Stomach (tissue), 8 donors: ENCODE measurements at regions not wholly inside any gene's neighbourhood (a gene's known extent, or its start where the extent isn't known, plus 50 kb on each side); places are given as distances from the start of the nearest gene placed in this dataset.

Experiments used
- DNase-seq, 2 donors: peaks; one replicate each; pipeline versions ENCODE4 v3.0.0 to v3.0.0-alpha.2; 2013 to 2019
- H3K27ac ChIP-seq, 5 donors: fragments of 200-600 bp in 4 of 5; sonication (generic) in 4 of 5; one replicate each; pipeline ENCODE4 v1.5.1; 2013 to 2019; ENCODE audit warnings: mild to moderate bottlenecking in 1 of 5, moderate library complexity in 1 of 5
- H3K27me3 ChIP-seq, 3 donors: fragments of 200-600 bp; sonication (generic); one replicate each; pipeline ENCODE4 v1.5.1; 2017 to 2019; ENCODE audit warnings: mixed run types in 1 of 3
- H3K36me3 ChIP-seq, 4 donors: fragments of 200-600 bp; sonication (generic); 1 replicate in 3 of 4; 2 replicates in 1 of 4; pipeline ENCODE4 v1.5.1; 2016 to 2019
- H3K4me1 ChIP-seq, 4 donors: fragments of 200-600 bp; sonication (generic); one replicate each; pipeline ENCODE4 v1.5.1; 2016 to 2019
- H3K4me3 ChIP-seq, 4 donors: fragments of 200-600 bp; sonication (generic) in 3 of 4; one replicate each; pipeline ENCODE4 v1.5.1; 2016 to 2019; ENCODE audit warnings: mild to moderate bottlenecking in 1 of 4
- H3K9me3 ChIP-seq, 4 donors: fragments of 200-600 bp; sonication (generic); one replicate each; pipeline ENCODE4 v1.5.1; 2016 to 2019
- CTCF ChIP-seq, 7 experiments: fragments of 450-650 bp in 4 of 7; fragments of 200-600 bp in 3 of 7; sonication (generic) in 3 of 7; IDR thresholded peaks; one replicate each; pipeline ENCODE4 v1.5.1; 2016 to 2019; ENCODE audit warnings: antibody characterized with exemption in 7 of 7, control low read depth in 2 of 7, mild to moderate bottlenecking in 1 of 7
- EP300 ChIP-seq: sonication (generic); formaldehyde crosslinking; IDR thresholded peaks from one replicate; pipeline ENCODE4 v1.6.1; 2017; ENCODE audit warnings: antibody characterized with exemption
- POLR2A ChIP-seq, 4 donors: fragments of 450-650 bp; IDR thresholded peaks; one replicate each; pipeline ENCODE4 v1.6.1; 2016; ENCODE audit warnings: antibody characterized with exemption in 4 of 4, control low read depth in 2 of 4, mild to moderate bottlenecking in 1 of 4, moderate library complexity in 1 of 4
- POLR2AphosphoS5 ChIP-seq, 3 donors: sonication (generic); formaldehyde crosslinking; IDR thresholded peaks; one replicate each; pipeline ENCODE4 v1.6.1; 2016; ENCODE audit warnings: antibody characterized with exemption in 3 of 3
- WGBS, 5 donors: extraction: QIAGEN DNeasy Blood & Tissue Kit in 3 of 5; methylation state at CpG; one replicate each; pipeline versions ENCODE4 v1.1.5 to v1.1.7; 2013 to 2018; 5-methylcytosine and 5-hydroxymethylcytosine counted together
- intact Hi-C: fragments of 100-400 bp; cut with DNase I; formaldehyde crosslinking; loops from one replicate; pipeline ENCODE4 v1.15.1; 2023; ENCODE audit warnings: low total_unique reads
- donor health status: healthy with polysubstance abuse.
- donor health status: Bipolar disorder and iron deficiency.
- donor health status: healthy.

GRCh38 chr9:84062538-84062937 lies 81.9 kb downstream of the RMI1 start:
- intact Hi-C loops: no loop called here
- H3K4me1 ChIP-seq: peaks cover 3 to 15% (median 9%) of the 10 kb centered on the region in 4 donors
- H3K9me3 ChIP-seq: no peaks in the 10 kb centered on the region
- TF ChIP-seq CTCF (IDR thresholded peaks at IDR 0.05) (no peak), POLR2A (IDR thresholded peaks at IDR 0.05) (no peak), EP300 (no peak), POLR2AphosphoS5 (IDR thresholded peaks at IDR 0.05) (no peak)
- H3K4me3 ChIP-seq: no peak overlapping the region
- DNase-seq: no peak
- no peaks in the 10 kb centered on the region for H3K36me3 ChIP-seq
- no peaks in the 10 kb centered on the region for H3K27me3 ChIP-seq
- WGBS, 5 donors: 15 to 34% (median 29%) methylated on average over 1 of the region's 1 CpG
- H3K27ac ChIP-seq: peak overlapping the region in 1 of 5 donors; percentile 74

GRCh38 chr9:84067821-84068220 lies 87.2 kb downstream of the RMI1 start:
- H3K4me3 ChIP-seq: no peak overlapping the region
- no peak overlapping the region for H3K27ac ChIP-seq
- DNase-seq: no peak
- TF ChIP-seq POLR2AphosphoS5 (IDR thresholded peaks at IDR 0.05) (no peak), EP300 (no peak), CTCF (IDR thresholded peaks at IDR 0.05) (no peak)
- 86 to 98% (median 96%) methylated on average over 2 of the region's 2 CpGs for WGBS, 5 donors
- no peaks in the 10 kb centered on the region for H3K9me3 ChIP-seq
- intact Hi-C loops: no loop called here
- H3K36me3 ChIP-seq: no peaks in the 10 kb centered on the region
- peaks cover 0 to under 1% (median 0%) of the 10 kb centered on the region in 4 donors for H3K4me1 ChIP-seq
- no peaks in the 10 kb centered on the region for H3K27me3 ChIP-seq

GRCh38 chr9:84068872-84069271 lies 88.3 kb downstream of the RMI1 start:
- H3K27ac ChIP-seq: no peak overlapping the region
- H3K36me3 ChIP-seq: no peaks in the 10 kb centered on the region
- 67 to 70% (median 69%) methylated on average over 5 of the region's 5 CpGs for WGBS, 5 donors
- intact Hi-C loops: no loop called here
- DNase-seq: no peak
- TF ChIP-seq POLR2AphosphoS5 (IDR thresholded peaks at IDR 0.05) (no peak), POLR2A (IDR thresholded peaks at IDR 0.05) (no peak), EP300 (no peak), CTCF (IDR thresholded peaks at IDR 0.05) (no peak)
- no peaks in the 10 kb centered on the region for H3K9me3 ChIP-seq
- no peak overlapping the region for H3K4me3 ChIP-seq
- no peaks in the 10 kb centered on the region for H3K27me3 ChIP-seq
- H3K4me1 ChIP-seq: no peaks in the 10 kb centered on the region

GRCh38 chr9:84070590-84070989 lies 90.0 kb downstream of the RMI1 start:
- intact Hi-C loops: no loop called here
- no peak for TF ChIP-seq POLR2AphosphoS5 (IDR thresholded peaks at IDR 0.05)
- no peak for TF ChIP-seq CTCF (IDR thresholded peaks at IDR 0.05)
- no peak for TF ChIP-seq POLR2A (IDR thresholded peaks at IDR 0.05)
- no peak for TF ChIP-seq EP300
- Histone ChIP-seq H3K27ac (no peak overlapping the region), H3K4me1 (no peaks in the 10 kb centered on the region), H3K27me3 (no peaks in the 10 kb centered on the region), H3K36me3 (no peaks in the 10 kb centered on the region), H3K4me3 (no peak overlapping the region), H3K9me3 (no peaks in the 10 kb centered on the region)
- 87 to 93% (median 90%) methylated on average over 8 of the region's 8 CpGs for WGBS, 5 donors
- no peak for DNase-seq
